Colonic mucosa (tissue), 4 donors: ENCODE measurements at regions not wholly inside any gene's neighbourhood (a gene's known extent, or its start where the extent isn't known, plus 50 kb on each side); places are given as distances from the start of the nearest gene placed in this dataset.

ENCODE experiments used
- DNase-seq: peaks from one replicate; pipeline ENCODE4 v3.0.0-alpha.2; 2020
- H3K27ac ChIP-seq: fragments of 200-600 bp; one replicate; pipeline ENCODE4 v1.8.0; 2021
- H3K27me3 ChIP-seq: fragments of 200-600 bp; one replicate; pipeline ENCODE4 v1.8.0; 2021
- H3K36me3 ChIP-seq: fragments of 200-600 bp; one replicate; pipeline ENCODE4 v1.8.0; 2021
- H3K4me1 ChIP-seq: fragments of 200-600 bp; one replicate; pipeline ENCODE4 v1.8.0; 2021; ENCODE audit warnings: mild to moderate bottlenecking
- H3K4me3 ChIP-seq: fragments of 200-600 bp; one replicate; pipeline ENCODE4 v1.8.0; 2021
- H3K9ac ChIP-seq, 2 donors: one replicate each; pipeline ENCODE4 v1.7.0; 2013; ENCODE audit warnings: control low read depth in 2 of 2, low read depth in 2 of 2, low read length in 2 of 2
- H3K9me3 ChIP-seq: fragments of 200-600 bp; one replicate; pipeline ENCODE4 v1.8.0; 2021
- intact Hi-C: fragments of 100-400 bp; cut with DNase I; formaldehyde crosslinking; loops from one replicate; pipeline ENCODE4 v1.14.1; 2022
- TF ChIP-seq, protein P1 (sequence below): fragments of 200-600 bp; IDR thresholded peaks from one replicate; pipeline ENCODE4 v1.8.0; 2022; ENCODE audit warnings: antibody characterized with exemption, mild to moderate bottlenecking
- donor health status: healthy.
- donor health status: DM: no; HTN: no; CAD: no.
- donor health status: DM: no; HTN: no; CAD: no.

DNA sequence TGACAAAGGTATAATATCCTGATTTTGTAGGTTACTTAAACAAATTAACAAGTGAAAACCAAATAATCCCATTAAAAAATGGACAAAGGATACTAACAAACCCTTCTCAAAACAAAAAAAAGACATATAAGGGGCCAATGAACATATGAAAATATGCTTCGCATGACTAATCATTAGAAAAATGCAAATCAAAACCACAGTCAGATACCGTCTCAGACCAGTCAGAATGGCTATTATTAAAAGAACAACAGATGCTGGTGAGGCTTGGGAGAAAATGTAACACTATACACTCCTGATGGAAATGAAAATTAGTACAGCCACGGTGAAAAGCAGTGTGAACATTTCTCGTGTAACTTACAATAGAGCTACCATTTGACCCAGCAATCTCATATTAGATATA, 1542.2 kb upstream of the CDH9 start:
- Histone ChIP-seq H3K9me3 (no peaks in the 10 kb centered on the region), H3K36me3 (no peaks in the 10 kb centered on the region), H3K27ac (no peak overlapping the region), H3K4me3 (no peak overlapping the region), H3K4me1 (no peaks in the 10 kb centered on the region), H3K9ac (no peak overlapping the region), H3K27me3 (no peaks in the 10 kb centered on the region)
- intact Hi-C loops, result no loop called here
- TF ChIP-seq, protein P1, sequence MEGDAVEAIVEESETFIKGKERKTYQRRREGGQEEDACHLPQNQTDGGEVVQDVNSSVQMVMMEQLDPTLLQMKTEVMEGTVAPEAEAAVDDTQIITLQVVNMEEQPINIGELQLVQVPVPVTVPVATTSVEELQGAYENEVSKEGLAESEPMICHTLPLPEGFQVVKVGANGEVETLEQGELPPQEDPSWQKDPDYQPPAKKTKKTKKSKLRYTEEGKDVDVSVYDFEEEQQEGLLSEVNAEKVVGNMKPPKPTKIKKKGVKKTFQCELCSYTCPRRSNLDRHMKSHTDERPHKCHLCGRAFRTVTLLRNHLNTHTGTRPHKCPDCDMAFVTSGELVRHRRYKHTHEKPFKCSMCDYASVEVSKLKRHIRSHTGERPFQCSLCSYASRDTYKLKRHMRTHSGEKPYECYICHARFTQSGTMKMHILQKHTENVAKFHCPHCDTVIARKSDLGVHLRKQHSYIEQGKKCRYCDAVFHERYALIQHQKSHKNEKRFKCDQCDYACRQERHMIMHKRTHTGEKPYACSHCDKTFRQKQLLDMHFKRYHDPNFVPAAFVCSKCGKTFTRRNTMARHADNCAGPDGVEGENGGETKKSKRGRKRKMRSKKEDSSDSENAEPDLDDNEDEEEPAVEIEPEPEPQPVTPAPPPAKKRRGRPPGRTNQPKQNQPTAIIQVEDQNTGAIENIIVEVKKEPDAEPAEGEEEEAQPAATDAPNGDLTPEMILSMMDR, result no peak
- DNase-seq, result no peak

DNA sequence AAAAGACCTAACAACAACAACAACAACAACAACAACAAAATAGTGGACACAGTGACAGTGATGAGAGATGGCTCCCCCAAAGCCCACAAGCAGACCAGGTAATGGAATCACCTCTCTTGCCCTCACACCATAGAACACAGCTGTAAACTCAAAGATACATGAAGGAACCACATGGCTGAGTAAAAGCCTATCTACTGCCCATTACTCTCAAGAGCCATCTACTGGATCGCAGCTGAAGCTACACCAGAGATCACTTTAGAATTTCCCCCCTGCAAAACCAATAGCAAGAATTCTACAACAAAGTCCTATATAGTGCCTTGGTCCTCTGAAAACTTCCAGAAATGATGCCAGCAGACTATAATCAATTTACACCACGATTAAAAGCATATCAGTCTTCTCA, 1537.6 kb upstream of the CDH9 start:
- H3K36me3 ChIP-seq, result no peaks in the 10 kb centered on the region
- no peaks in the 10 kb centered on the region for H3K9me3 ChIP-seq
- intact Hi-C loops, result no loop called here
- H3K4me1 ChIP-seq, result no peaks in the 10 kb centered on the region
- H3K4me3 ChIP-seq, result no peak overlapping the region
- H3K27me3 ChIP-seq, result no peaks in the 10 kb centered on the region
- no peak for DNase-seq
- no peak overlapping the region for H3K27ac ChIP-seq
- TF ChIP-seq, protein P1, result no peak
- H3K9ac ChIP-seq, result no peak overlapping the region

GRCh38 chr5:28575368-28575767, 1537.0 kb upstream of the CDH9 start:
- Histone ChIP-seq H3K4me3 (no peak overlapping the region), H3K36me3 (no peaks in the 10 kb centered on the region), H3K9me3 (no peaks in the 10 kb centered on the region), H3K9ac (no peak overlapping the region), H3K27ac (no peak overlapping the region), H3K4me1 (no peaks in the 10 kb centered on the region), H3K27me3 (no peaks in the 10 kb centered on the region)
- intact Hi-C loops, result no loop called here
- TF ChIP-seq, protein P1, result no peak
- no peak for DNase-seq

GRCh38 chr5:28574606-28575005, 1536.2 kb upstream of the CDH9 start:
- no peaks in the 10 kb centered on the region for H3K27me3 ChIP-seq
- no peaks in the 10 kb centered on the region for H3K9me3 ChIP-seq
- H3K36me3 ChIP-seq, result no peaks in the 10 kb centered on the region
- no peak overlapping the region for H3K27ac ChIP-seq
- H3K4me1 ChIP-seq, result no peaks in the 10 kb centered on the region
- H3K9ac ChIP-seq, result no peak overlapping the region
- no peak overlapping the region for H3K4me3 ChIP-seq
- intact Hi-C loops, result no loop called here
- TF ChIP-seq, protein P1, result no peak
- no peak for DNase-seq

DNA sequence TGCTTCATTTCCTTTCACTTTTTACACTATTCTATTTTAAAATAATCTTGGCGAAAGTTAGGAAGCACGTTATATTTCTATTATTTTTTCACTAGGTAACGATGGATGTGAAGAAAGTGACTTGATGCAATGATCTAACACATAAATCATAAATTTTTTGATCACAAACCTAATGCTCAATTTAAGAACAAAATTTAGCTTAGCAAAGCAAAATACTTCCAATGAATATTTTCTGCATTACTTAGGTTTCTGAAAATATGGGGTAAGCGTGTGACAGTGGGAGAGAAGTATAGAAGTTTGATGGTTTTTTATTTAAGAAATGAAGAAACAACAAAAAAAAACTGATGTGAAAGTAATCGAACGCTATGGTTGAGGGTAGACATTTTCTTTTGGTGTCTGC, 1528.7 kb upstream of the CDH9 start:
- no peak for DNase-seq
- TF ChIP-seq, protein P1, result no peak
- Histone ChIP-seq H3K4me1 (no peaks in the 10 kb centered on the region), H3K4me3 (no peak overlapping the region), H3K9me3 (no peaks in the 10 kb centered on the region), H3K27ac (no peak overlapping the region), H3K36me3 (no peaks in the 10 kb centered on the region), H3K9ac (no peak overlapping the region), H3K27me3 (no peaks in the 10 kb centered on the region)
- intact Hi-C loops, result no loop called here

- H3K27me3 ChIP-seq, result no peaks in the 10 kb centered on the region
- no peak overlapping the region for H3K4me3 ChIP-seq
- TF ChIP-seq, protein P1, result no peak
- intact Hi-C loops, result no loop called here
- H3K9ac ChIP-seq, result no peak overlapping the region
- DNase-seq, result no peak
- no peaks in the 10 kb centered on the region for H3K4me1 ChIP-seq
- no peaks in the 10 kb centered on the region for H3K36me3 ChIP-seq
- no peak overlapping the region for H3K27ac ChIP-seq
- no peaks in the 10 kb centered on the region for H3K9me3 ChIP-seq
These were observed 1523.1 kb upstream of the CDH9 start for GRCh38 chr5:28561522-28561921.
